ENCODE measurements at regions not wholly inside any gene's neighbourhood (a gene's known extent, or its start where the extent isn't known, plus 50 kb on each side); places are given as distances from the start of the nearest gene placed in this dataset.
"Not testable (repeated sequence)": the region's sequence is repeated elsewhere in the genome, so short reads cannot be mapped to it uniquely, and the experiment has no call there.

DNA sequence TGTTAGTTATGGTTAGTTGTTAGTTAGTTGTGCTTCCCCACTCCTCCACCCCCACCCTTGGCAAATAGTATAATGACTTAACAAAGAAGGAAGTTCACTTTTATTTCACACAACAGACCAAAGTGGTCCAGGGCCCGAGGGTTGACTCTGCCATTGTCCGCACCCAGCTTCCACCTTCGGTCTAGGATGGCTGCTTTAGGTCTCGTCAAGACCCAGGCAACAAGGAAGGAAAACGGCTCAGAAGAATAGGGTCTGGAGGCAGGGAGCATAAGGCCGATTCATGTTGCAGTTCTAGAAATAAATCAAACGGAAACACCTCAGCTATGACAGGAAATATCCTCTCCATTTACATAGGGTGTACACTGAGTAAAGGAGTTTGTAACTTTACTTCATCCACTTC is 206.0 kb upstream of the CXCR4 start:
- Histone ChIP-seq H3K9ac (ENCODE audit: low read depth in 1 of 2, low read length in 2 of 2) (no peak overlapping the region), H3K9me3 (ENCODE audit: control insufficient read depth in 1 of 2, low read length in 2 of 2) (no peaks in the 10 kb centered on the region), H3K27ac (ENCODE audit: low read depth, low read length) (no peak overlapping the region), H3K36me3 (ENCODE audit: control insufficient read depth in 1 of 2, insufficient read depth in 2 of 2, low read length in 2 of 2) (no peaks in the 10 kb centered on the region), H3K4me3 (ENCODE audit: low read depth in 1 of 2, low read length in 2 of 2) (no peak overlapping the region), H3K4me1 (ENCODE audit: control insufficient read depth in 1 of 2, insufficient read depth in 2 of 2, low read length in 2 of 2) (peaks cover 0 to 12% of the 10 kb centered on the region in 2 donors), H3K27me3 (ENCODE audit: control insufficient read depth in 1 of 2, insufficient read depth in 2 of 2, low read length in 2 of 2) (no peaks in the 10 kb centered on the region)

DNA sequence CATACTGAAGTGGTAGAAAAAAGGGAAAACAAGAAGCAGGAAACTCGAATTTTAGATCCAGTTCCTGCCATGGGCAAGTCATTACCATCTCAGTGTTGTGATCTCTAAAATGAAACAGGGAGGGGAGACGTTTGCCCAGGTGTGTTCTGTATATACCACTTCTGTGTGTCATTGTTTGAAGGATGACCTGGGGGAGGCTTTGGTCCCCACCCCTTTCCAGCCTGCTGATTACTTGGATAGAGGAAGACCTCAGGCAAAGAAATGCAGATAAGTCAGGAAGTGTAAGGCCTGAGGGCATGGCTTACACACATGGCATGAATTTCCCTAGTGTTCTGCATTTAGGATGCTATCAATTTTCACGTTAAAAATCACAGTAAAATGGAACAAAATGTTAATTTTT is 205.2 kb upstream of the CXCR4 start:
- no peaks in the 10 kb centered on the region for H3K36me3 ChIP-seq (ENCODE audit: control insufficient read depth in 1 of 2, insufficient read depth in 2 of 2, low read length in 2 of 2)
- peaks cover 0 to 12% of the 10 kb centered on the region in 2 donors for H3K4me1 ChIP-seq (ENCODE audit: control insufficient read depth in 1 of 2, insufficient read depth in 2 of 2, low read length in 2 of 2)
- no peaks in the 10 kb centered on the region for H3K9me3 ChIP-seq (ENCODE audit: control insufficient read depth in 1 of 2, low read length in 2 of 2)
- no peaks in the 10 kb centered on the region for H3K27me3 ChIP-seq (ENCODE audit: control insufficient read depth in 1 of 2, insufficient read depth in 2 of 2, low read length in 2 of 2)
- no peak overlapping the region for H3K4me3 ChIP-seq (ENCODE audit: low read depth in 1 of 2, low read length in 2 of 2)
- H3K9ac ChIP-seq (ENCODE audit: low read depth in 1 of 2, low read length in 2 of 2) = no peak overlapping the region
- no peak overlapping the region for H3K27ac ChIP-seq (ENCODE audit: low read depth, low read length)

DNA sequence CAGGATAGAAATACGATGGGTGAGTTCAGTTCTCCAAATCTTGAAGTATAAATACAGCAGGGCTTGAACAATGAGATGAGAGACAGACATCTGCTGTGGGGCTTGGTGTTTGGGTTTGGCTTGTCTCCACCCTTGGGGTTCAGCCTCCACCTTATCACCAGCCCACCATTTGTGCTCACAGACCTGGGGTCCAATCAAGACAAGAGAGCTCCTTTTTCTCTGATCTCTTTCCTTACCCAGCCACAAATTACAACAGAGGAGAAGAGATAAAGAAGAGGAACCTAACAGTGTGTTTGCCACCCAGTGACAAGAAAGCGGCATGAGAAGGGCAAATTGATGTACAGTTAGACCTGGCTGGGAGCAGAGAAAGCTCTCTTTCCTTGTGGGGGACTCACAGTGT is 204.5 kb upstream of the CXCR4 start:
- Histone ChIP-seq H3K27ac (ENCODE audit: low read depth, low read length) (no peak overlapping the region), H3K9ac (ENCODE audit: low read depth in 1 of 2, low read length in 2 of 2) (no peak overlapping the region), H3K4me3 (ENCODE audit: low read depth in 1 of 2, low read length in 2 of 2) (no peak overlapping the region)

DNA sequence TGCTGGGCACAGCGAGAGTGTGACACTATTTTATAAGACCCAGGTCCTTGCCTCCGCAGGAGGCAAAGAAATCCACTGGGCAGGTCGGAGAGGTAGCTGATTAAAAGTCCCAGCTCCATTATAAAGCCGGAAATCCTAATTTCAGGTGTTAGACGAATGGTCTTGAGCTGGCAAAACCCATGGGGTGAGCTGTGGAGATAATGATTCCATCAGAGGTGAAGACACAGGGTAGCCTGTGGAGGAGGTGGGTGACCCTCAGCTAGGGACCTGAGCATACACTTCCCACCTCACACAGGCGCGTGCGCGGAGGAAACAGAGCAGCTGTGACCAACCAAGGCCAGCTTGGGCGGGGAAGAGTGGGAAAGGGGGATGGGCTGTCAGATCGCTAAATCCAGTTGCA is 201.7 kb upstream of the CXCR4 start:
- H3K4me3 ChIP-seq (ENCODE audit: low read depth in 1 of 2, low read length in 2 of 2) = no peak overlapping the region
- H3K36me3 ChIP-seq (ENCODE audit: control insufficient read depth in 1 of 2, insufficient read depth in 2 of 2, low read length in 2 of 2) = no peaks in the 10 kb centered on the region
- H3K4me1 ChIP-seq (ENCODE audit: control insufficient read depth in 1 of 2, insufficient read depth in 2 of 2, low read length in 2 of 2) = no peaks in the 10 kb centered on the region
- H3K9ac ChIP-seq (ENCODE audit: low read depth in 1 of 2, low read length in 2 of 2) = no peak overlapping the region
- no peaks in the 10 kb centered on the region for H3K27me3 ChIP-seq (ENCODE audit: control insufficient read depth in 1 of 2, insufficient read depth in 2 of 2, low read length in 2 of 2)
- H3K27ac ChIP-seq (ENCODE audit: low read depth, low read length) = no peak overlapping the region
- H3K9me3 ChIP-seq (ENCODE audit: control insufficient read depth in 1 of 2, low read length in 2 of 2) = no peaks in the 10 kb centered on the region

More for the DNA sequence above, 204.5 kb upstream of the CXCR4 start:
- peaks cover 0 to 7% of the 10 kb centered on the region in 2 donors for H3K4me1 ChIP-seq (ENCODE audit: control insufficient read depth in 1 of 2, insufficient read depth in 2 of 2, low read length in 2 of 2)
- no peaks in the 10 kb centered on the region for H3K36me3 ChIP-seq (ENCODE audit: control insufficient read depth in 1 of 2, insufficient read depth in 2 of 2, low read length in 2 of 2)
- H3K27me3 ChIP-seq (ENCODE audit: control insufficient read depth in 1 of 2, insufficient read depth in 2 of 2, low read length in 2 of 2) = no peaks in the 10 kb centered on the region
- no peaks in the 10 kb centered on the region for H3K9me3 ChIP-seq (ENCODE audit: control insufficient read depth in 1 of 2, low read length in 2 of 2)

DNA sequence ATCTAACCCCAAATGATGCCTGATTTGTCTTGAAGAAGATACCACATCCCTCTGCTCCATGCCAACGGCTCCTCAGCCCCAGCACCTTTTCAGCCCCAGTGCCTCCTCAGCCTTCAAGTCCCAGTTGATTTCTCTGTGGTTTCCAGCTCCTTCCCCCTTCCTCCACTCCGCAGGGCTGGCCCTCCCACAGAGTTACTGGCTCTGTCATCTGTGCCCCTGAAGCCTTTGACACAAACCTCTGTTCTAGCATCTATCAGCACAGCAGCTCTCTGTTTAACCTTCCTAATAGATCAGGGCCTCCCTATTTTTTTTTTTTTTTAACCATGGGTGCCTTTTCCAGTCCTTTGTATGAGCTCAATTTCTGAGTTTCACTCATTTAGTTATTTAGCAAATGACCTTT is 201.3 kb upstream of the CXCR4 start:
- Histone ChIP-seq H3K9ac (ENCODE audit: low read depth in 1 of 2, low read length in 2 of 2) (no peak overlapping the region), H3K4me1 (ENCODE audit: control insufficient read depth in 1 of 2, insufficient read depth in 2 of 2, low read length in 2 of 2) (no peaks in the 10 kb centered on the region), H3K4me3 (ENCODE audit: low read depth in 1 of 2, low read length in 2 of 2) (no peak overlapping the region), H3K9me3 (ENCODE audit: control insufficient read depth in 1 of 2, low read length in 2 of 2) (no peaks in the 10 kb centered on the region), H3K36me3 (ENCODE audit: control insufficient read depth in 1 of 2, insufficient read depth in 2 of 2, low read length in 2 of 2) (no peaks in the 10 kb centered on the region), H3K27me3 (ENCODE audit: control insufficient read depth in 1 of 2, insufficient read depth in 2 of 2, low read length in 2 of 2) (no peaks in the 10 kb centered on the region), H3K27ac (ENCODE audit: low read depth, low read length) (no peak overlapping the region)

DNA sequence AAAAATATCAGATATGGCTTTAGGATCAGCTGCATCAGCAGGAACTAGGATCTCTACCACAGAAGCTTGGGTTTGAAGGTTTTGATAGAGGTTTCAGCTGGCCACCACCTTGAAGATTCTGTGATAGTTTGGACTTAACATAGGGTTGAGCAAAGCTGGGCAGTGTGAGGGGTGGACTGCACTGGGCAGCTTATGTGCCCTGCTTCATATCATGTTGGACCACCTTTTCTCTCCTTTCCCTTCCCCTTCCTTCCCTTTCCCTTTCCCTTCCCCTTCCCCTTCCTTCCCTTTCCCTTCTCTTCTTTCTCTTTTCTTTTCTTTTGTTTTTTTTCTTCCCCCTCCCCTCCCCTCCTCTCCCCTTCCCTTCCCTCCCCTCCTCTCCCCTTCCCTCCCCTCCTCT is 196.3 kb upstream of the CXCR4 start:
- Histone ChIP-seq H3K4me3 (ENCODE audit: low read depth in 1 of 2, low read length in 2 of 2) (no peak overlapping the region), H3K27me3 (ENCODE audit: control insufficient read depth in 1 of 2, insufficient read depth in 2 of 2, low read length in 2 of 2) (no peaks in the 10 kb centered on the region), H3K9ac (ENCODE audit: low read depth in 1 of 2, low read length in 2 of 2) (no peak overlapping the region), H3K4me1 (ENCODE audit: control insufficient read depth in 1 of 2, insufficient read depth in 2 of 2, low read length in 2 of 2) (no peaks in the 10 kb centered on the region), H3K9me3 (ENCODE audit: control insufficient read depth in 1 of 2, low read length in 2 of 2) (no peaks in the 10 kb centered on the region), H3K27ac (ENCODE audit: low read depth, low read length) (no peak overlapping the region), H3K36me3 (ENCODE audit: control insufficient read depth in 1 of 2, insufficient read depth in 2 of 2, low read length in 2 of 2) (no peaks in the 10 kb centered on the region)

DNA sequence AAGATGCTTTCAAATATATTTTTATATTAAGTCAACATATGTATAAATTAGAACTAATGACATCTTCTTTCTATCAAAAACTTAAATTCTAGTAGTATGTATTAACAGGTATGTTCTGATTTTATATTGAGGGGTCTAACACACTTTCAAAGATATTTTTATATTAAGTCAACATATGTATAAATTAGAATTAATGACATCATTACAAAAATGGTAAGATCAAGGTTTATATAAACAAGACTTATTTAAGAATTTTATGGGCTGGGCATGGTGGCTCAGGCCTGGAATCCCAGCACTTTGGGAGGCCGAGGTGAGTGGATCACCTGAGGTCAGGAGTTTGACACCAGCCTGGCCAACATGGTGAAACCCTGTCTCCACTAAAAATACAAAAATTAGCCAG is 194.6 kb upstream of the CXCR4 start:
- not testable (repeated sequence) for H3K36me3 ChIP-seq (ENCODE audit: control insufficient read depth in 1 of 2, insufficient read depth in 2 of 2, low read length in 2 of 2); H3K27ac ChIP-seq (ENCODE audit: low read depth, low read length); H3K27me3 ChIP-seq (ENCODE audit: control insufficient read depth in 1 of 2, insufficient read depth in 2 of 2, low read length in 2 of 2); H3K4me3 ChIP-seq (ENCODE audit: low read depth in 1 of 2, low read length in 2 of 2); H3K9me3 ChIP-seq (ENCODE audit: control insufficient read depth in 1 of 2, low read length in 2 of 2); H3K4me1 ChIP-seq (ENCODE audit: control insufficient read depth in 1 of 2, insufficient read depth in 2 of 2, low read length in 2 of 2); H3K9ac ChIP-seq (ENCODE audit: low read depth in 1 of 2, low read length in 2 of 2)

DNA sequence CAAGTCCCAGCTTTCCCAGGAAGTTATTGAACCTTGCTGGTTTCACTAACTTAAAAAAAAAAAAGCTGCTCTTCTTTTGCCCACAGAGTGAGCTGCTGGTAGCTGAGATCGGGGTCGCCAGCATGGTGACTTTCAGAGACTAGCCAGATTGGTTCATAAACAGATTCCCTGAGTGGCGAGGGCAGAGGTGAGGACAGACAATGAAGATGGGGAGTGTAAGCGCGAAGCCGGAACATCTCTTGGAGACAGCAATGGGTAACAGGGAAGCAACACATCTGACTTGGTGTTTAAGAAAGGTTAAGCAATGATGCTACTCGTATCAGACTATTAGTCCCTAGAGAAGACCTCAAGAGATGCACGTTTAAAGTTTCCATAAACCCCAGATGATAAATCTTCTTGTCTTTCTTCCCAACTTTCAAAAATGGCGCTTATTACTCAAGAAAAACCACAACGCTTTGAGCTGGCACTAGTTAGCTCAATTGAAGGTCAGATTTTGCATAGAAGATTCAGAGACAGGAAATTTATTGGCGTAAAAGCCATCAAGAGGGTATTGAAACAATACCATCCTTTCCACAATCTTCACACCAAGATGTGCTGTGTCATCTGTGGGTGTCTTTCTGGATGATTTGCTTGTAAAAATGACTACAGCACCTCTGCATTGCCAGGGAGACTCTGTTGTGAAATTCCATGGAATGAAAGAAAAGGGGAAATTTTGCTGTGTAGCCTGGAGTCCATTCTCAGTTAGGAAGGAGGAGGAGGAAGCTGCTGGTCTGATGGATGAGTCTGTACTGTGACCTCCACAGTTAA is 193.1 kb upstream of the CXCR4 start:
- Histone ChIP-seq H3K36me3 (ENCODE audit: control insufficient read depth in 1 of 2, insufficient read depth in 2 of 2, low read length in 2 of 2) (no peaks in the 10 kb centered on the region), H3K4me3 (ENCODE audit: low read depth in 1 of 2, low read length in 2 of 2) (no peak overlapping the region), H3K9me3 (ENCODE audit: control insufficient read depth in 1 of 2, low read length in 2 of 2) (no peaks in the 10 kb centered on the region), H3K4me1 (ENCODE audit: control insufficient read depth in 1 of 2, insufficient read depth in 2 of 2, low read length in 2 of 2) (no peaks in the 10 kb centered on the region), H3K9ac (ENCODE audit: low read depth in 1 of 2, low read length in 2 of 2) (no peak overlapping the region), H3K27ac (ENCODE audit: low read depth, low read length) (no peak overlapping the region), H3K27me3 (ENCODE audit: control insufficient read depth in 1 of 2, insufficient read depth in 2 of 2, low read length in 2 of 2) (no peaks in the 10 kb centered on the region)

DNA sequence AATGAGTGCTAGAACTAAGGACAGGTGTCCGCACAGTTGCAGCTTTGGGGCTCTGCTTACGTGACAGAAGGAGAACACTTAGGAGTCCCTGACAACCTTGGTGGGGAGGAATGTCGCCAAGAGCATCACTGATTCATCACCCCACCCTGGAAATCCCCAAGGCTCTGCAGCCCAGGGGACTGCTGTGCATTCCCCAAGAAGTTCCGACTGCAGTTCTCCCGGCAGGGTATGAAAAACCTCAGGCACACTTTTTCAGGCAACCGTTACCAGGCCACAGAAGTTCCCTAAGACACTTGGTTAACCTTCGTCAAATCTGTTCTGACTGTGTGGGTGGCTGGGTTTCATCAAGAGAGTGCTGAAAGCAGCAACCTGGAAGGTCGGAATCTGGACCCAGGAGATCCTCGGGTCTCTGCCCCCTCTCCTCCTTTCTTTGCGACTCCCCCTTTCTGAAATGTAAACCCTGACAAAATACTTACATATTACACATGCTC is 192.1 kb upstream of the CXCR4 start:
- no peaks in the 10 kb centered on the region for H3K36me3 ChIP-seq (ENCODE audit: control insufficient read depth in 1 of 2, insufficient read depth in 2 of 2, low read length in 2 of 2)
- no peaks in the 10 kb centered on the region for H3K9me3 ChIP-seq (ENCODE audit: control insufficient read depth in 1 of 2, low read length in 2 of 2)
- no peak overlapping the region for H3K9ac ChIP-seq (ENCODE audit: low read depth in 1 of 2, low read length in 2 of 2)
- no peaks in the 10 kb centered on the region for H3K4me1 ChIP-seq (ENCODE audit: control insufficient read depth in 1 of 2, insufficient read depth in 2 of 2, low read length in 2 of 2)
- H3K4me3 ChIP-seq (ENCODE audit: low read depth in 1 of 2, low read length in 2 of 2) = no peak overlapping the region
- no peak overlapping the region for H3K27ac ChIP-seq (ENCODE audit: low read depth, low read length)
- no peaks in the 10 kb centered on the region for H3K27me3 ChIP-seq (ENCODE audit: control insufficient read depth in 1 of 2, insufficient read depth in 2 of 2, low read length in 2 of 2)

DNA sequence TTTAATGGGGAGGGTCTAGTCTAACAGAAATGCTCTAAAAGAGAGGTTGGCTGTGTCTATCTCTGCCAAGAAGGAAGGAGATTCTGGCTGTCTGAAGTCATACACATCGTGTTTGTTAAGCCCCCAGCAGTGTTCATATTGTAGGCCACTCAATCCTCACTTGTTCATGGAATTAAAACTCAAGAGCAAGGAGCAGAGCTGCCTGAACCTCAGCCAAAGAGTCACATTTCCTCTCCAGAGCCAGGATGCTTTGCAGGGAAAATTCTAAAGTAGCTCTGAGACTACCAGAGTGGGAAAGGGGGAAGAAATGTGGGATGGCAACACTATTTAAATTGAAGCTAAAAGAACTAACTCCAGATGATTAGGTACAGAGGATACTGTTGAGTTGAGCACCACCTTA is 190.7 kb upstream of the CXCR4 start:
- Histone ChIP-seq H3K4me3 (ENCODE audit: low read depth in 1 of 2, low read length in 2 of 2) (no peak overlapping the region), H3K27me3 (ENCODE audit: control insufficient read depth in 1 of 2, insufficient read depth in 2 of 2, low read length in 2 of 2) (no peaks in the 10 kb centered on the region), H3K4me1 (ENCODE audit: control insufficient read depth in 1 of 2, insufficient read depth in 2 of 2, low read length in 2 of 2) (no peaks in the 10 kb centered on the region), H3K36me3 (ENCODE audit: control insufficient read depth in 1 of 2, insufficient read depth in 2 of 2, low read length in 2 of 2) (no peaks in the 10 kb centered on the region), H3K9ac (ENCODE audit: low read depth in 1 of 2, low read length in 2 of 2) (no peak overlapping the region), H3K9me3 (ENCODE audit: control insufficient read depth in 1 of 2, low read length in 2 of 2) (no peaks in the 10 kb centered on the region), H3K27ac (ENCODE audit: low read depth, low read length) (no peak overlapping the region)
